HL-60 (cell line): ENCODE measurements at regions not wholly inside any gene's neighbourhood (a gene's known extent, or its start where the extent isn't known, plus 50 kb on each side); places are given as distances from the start of the nearest gene placed in this dataset.

ENCODE experiments used
- DNase-seq, 2 experiments: peaks; one replicate each; pipeline ENCODE4 v3.0.0-alpha.2; 2010 to 2020; ENCODE audit warnings: low read depth in 1 of 2, low spot score in 1 of 2
- H3K27ac ChIP-seq: fragments of 250-450 bp; sonication (Bioruptor Pico); replicated peaks from 2 replicates; pipeline ENCODE4 v1.5.1; 2020; ENCODE audit warnings: mild to moderate bottlenecking, moderate library complexity
- H3K27me3 ChIP-seq: fragments of 250-450 bp; sonication (Bioruptor Pico); 2 replicates; pipeline ENCODE4 v1.5.1; 2021; ENCODE audit warnings: mild to moderate bottlenecking, moderate library complexity; ENCODE audit not compliant: insufficient read depth, poor library complexity, severe bottlenecking
- H3K4me3 ChIP-seq: replicated peaks from 2 replicates; pipeline ENCODE4 v1.5.1; 2011; ENCODE audit warnings: mild to moderate bottlenecking, control low read depth, low read length; ENCODE audit not compliant: insufficient read depth
- CTCF ChIP-seq: IDR thresholded peaks from one replicate; pipeline ENCODE4 v1.5.1; 2011; ENCODE audit warnings: low read length, control low read depth, inconsistent platforms; ENCODE audit not compliant: insufficient read depth
- GABPA ChIP-seq: IDR thresholded peaks from 2 replicates; pipeline ENCODE4 v1.6.1; 2012; ENCODE audit warnings: low read depth
- POLR2AphosphoS5 ChIP-seq: IDR thresholded peaks from 2 replicates; pipeline ENCODE4 v1.6.1; 2012; ENCODE audit warnings: low read depth
- REST ChIP-seq: IDR thresholded peaks from 2 replicates; pipeline ENCODE4 v1.6.1; 2012; ENCODE audit warnings: low read depth; ENCODE audit not compliant: insufficient replicate concordance
- SPI1 ChIP-seq: IDR thresholded peaks from 2 replicates; pipeline ENCODE4 v1.6.1; 2012; ENCODE audit warnings: low read depth, mild to moderate bottlenecking, borderline replicate concordance

- no peak for DNase-seq
- TF ChIP-seq REST (no peak), CTCF (no peak), GABPA (no peak), POLR2AphosphoS5 (no peak), SPI1 (no peak)
- Histone ChIP-seq H3K27me3 (no peaks in the 10 kb centered on the region), H3K4me3 (no peak overlapping the region), H3K27ac (no peak overlapping the region)
Measured at GRCh38 chr10:25695586-25695985, 238.4 kb upstream of the MYO3A start.

GRCh38 chr10:25696013-25696708 is 237.9 kb upstream of the MYO3A start:
- H3K4me3 ChIP-seq: no peak overlapping the region

More at GRCh38 chr10:25696013-25696708, 237.9 kb upstream of the MYO3A start:
- no peak overlapping the region for H3K27ac ChIP-seq
- H3K27me3 ChIP-seq: no peaks in the 10 kb centered on the region
- no peak for DNase-seq
- TF ChIP-seq REST (no peak), CTCF (no peak), POLR2AphosphoS5 (no peak), SPI1 (no peak), GABPA (no peak)
